NB4 (cell line): ENCODE measurements at regions not wholly inside any gene's neighbourhood (a gene's known extent, or its start where the extent isn't known, plus 50 kb on each side); places are given as distances from the start of the nearest gene placed in this dataset.

ENCODE experiments used
- CTCF ChIP-seq: IDR thresholded peaks from one replicate; pipeline ENCODE4 v1.5.1; 2012; ENCODE audit warnings: low read depth, low read length
- MYC ChIP-seq: IDR thresholded peaks from 2 replicates; pipeline ENCODE4 v1.6.1; 2011; ENCODE audit warnings: low read depth, low read length
- POLR2A ChIP-seq: IDR thresholded peaks from 2 replicates; pipeline ENCODE4 v1.6.1; 2011; ENCODE audit warnings: mild to moderate bottlenecking; ENCODE audit not compliant: insufficient read length; ENCODE audit errors: extremely low read depth

- TF ChIP-seq CTCF (no peak), POLR2A (no peak), MYC (no peak)
Measured at GRCh38 chr4:52370576-52370975, 288.5 kb downstream of the USP46 start.
